ENCODE measurements at regions not wholly inside any gene's neighbourhood (a gene's known extent, or its start where the extent isn't known, plus 50 kb on each side); places are given as distances from the start of the nearest gene placed in this dataset.

GRCh38 chrX:35858906-35859305 lies 60.6 kb upstream of the CFAP47 start:
- TF ChIP-seq CTCF (conservative IDR thresholded peaks at IDR 0.05; ENCODE audit: low read depth, low read length) (no peak), SMC3 (IDR thresholded peaks at IDR 0.05; ENCODE audit: low read depth, low read length) (no peak), USF2 (IDR thresholded peaks at IDR 0.05; ENCODE audit: low read depth, low read length) (no peak), FOS (IDR thresholded peaks at IDR 0.05; ENCODE audit: low read depth, low read length) (no peak), RAD21 (IDR thresholded peaks at IDR 0.05; ENCODE audit: low read length) (no peak)

Measured in IMR-90 (cell line).